ELF-1 (cell line): ENCODE measurements at regions not wholly inside any gene's neighbourhood (a gene's known extent, or its start where the extent isn't known, plus 50 kb on each side); places are given as distances from the start of the nearest gene placed in this dataset.
A peak's percentile ranks its signal among the peaks of the same experiment; 100 is the strongest.

Experiments
- DNase-seq: peaks from one replicate; pipeline ENCODE4 v3.0.0-alpha.2; 2016; ENCODE audit warnings: low read depth, low spot score

- DNase-seq: no peak
Measured at GRCh38 chr12:43117226-43117930, 434.6 kb downstream of the ADAMTS20 start.

GRCh38 chr12:43115441-43116160 lies 436.4 kb downstream of the ADAMTS20 start:
- DNase-seq: no peak

DNA sequence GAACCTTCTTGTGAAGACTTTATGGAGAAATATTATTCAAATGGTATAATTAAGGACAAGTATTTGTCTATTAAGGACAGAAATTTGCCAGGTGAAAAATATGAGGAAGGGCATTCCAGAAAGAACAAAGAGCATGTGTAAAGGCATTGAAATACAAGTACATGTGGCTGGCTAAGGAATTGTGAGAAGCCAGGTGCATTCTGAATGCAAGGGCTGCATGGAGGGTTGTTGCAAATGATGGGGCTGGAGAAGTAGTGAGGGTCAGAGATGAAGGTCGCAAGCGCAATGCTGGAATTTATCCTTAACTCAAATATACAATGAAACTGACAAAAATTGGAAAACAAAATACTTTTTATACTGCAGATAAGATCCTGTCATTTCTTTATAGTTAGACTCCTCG lies 437.7 kb downstream of the ADAMTS20 start:
- no peak for DNase-seq

DNA sequence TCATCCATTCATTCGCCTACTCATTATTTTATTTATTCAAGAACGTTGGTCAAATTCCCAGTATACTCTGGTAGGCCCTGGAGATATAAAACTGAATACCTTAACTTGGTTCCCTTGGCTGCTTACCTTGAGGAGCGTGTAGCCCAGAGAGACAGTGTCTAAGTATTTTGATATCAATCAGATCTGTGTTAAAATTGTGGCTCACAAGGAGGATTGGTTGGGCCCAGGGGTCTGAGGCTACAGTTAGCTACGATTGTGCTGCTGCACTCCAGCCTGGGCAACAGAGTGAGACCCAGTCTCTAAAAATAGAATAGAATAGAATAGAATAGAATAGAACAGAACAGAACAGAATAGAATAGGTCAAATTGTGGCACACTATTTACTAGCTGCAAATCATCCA lies 438.4 kb downstream of the ADAMTS20 start:
- DNase-seq: no peak

DNA sequence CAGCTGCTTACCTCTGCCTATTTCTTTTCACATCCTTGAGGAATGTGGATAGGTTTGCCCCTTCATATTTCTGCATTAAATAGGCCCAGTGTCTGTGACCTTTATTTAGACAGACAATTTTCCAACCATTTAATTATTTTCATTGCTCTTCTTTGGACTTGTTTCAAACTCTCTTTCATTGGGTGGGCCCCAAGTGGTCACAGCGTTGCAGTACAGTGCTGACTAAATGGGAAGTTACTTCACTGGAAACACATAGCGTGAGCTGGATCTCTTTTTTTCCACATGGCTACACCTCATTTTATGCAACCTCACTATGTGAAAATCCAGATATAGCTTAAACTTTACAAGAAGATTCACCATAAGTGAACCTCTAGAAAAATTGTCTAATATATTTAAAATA lies 438.9 kb downstream of the ADAMTS20 start:
- DNase-seq: no peak

GRCh38 chr12:43112101-43112920 lies 439.7 kb downstream of the ADAMTS20 start:
- DNase-seq: peak; percentile 24

GRCh38 chr12:43111608-43112007 lies 440.4 kb downstream of the ADAMTS20 start:
- peak; percentile 5 for DNase-seq

GRCh38 chr12:43109631-43110345 lies 442.2 kb downstream of the ADAMTS20 start:
- no peak for DNase-seq

DNA sequence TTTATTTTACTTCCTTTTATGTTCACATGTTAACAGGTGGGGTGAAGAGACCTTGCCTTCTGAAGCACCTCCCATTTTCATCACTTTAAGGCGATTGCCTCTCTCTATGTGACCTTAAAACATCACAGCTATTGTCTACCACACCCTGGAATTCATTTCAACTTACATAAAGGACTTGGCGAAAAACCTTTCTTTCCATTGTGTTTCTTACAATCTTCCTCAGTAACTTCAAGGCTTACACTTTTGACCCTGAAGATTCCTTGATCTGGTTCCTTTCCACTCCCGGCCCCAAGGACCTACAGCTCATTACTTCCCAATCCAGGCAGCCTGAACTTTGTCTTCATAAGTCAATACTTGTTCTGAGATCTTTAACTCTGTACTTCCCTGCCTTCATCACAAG lies 443.3 kb downstream of the ADAMTS20 start:
- DNase-seq: no peak

GRCh38 chr12:43107026-43107775 lies 444.8 kb downstream of the ADAMTS20 start:
- DNase-seq: no peak

- DNase-seq: no peak
Measured at GRCh38 chr12:43106355-43106754, 445.6 kb downstream of the ADAMTS20 start.

GRCh38 chr12:43105426-43105981 lies 446.5 kb downstream of the ADAMTS20 start:
- no peak for DNase-seq

DNA sequence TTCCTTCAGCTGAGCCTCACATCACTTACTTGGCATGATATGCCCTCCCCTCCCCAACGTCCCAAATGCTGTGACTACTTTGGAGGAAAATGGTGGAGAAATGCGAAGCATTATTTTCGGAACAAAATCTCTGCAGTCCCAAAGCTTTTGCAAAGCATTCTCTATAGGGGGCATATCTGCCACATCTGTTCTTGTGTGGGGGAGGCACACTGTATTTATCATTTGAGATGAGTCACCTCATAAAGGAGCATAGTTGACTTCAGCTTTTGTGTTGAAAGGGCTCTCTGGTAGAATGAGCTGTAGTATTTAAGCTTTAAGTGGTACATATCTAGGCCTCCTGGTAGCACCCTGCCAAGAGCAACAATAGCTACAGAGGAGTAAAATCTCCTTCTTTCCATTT lies 447.5 kb downstream of the ADAMTS20 start:
- no peak for DNase-seq

DNA sequence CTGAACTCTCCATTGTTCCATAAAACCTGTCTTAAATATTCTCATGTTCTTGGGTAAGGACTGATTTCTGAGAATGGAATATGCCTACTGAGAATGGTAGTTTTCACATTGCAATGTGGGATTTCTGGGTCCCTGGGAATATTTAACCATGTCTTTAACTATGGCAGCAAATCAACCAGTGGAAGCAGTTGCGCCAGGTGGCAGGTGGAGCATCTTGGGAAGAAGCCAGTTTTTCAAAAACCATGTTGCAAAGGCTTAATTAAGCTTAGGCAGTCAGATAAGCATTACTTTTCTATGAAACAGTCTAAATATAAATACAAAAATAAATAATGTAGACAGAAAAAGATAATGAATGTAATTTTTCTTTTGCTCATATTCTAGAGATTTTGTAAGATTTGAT lies 448.1 kb downstream of the ADAMTS20 start:
- DNase-seq: no peak

GRCh38 chr12:43102546-43103264 lies 449.3 kb downstream of the ADAMTS20 start:
- DNase-seq: no peak

DNA sequence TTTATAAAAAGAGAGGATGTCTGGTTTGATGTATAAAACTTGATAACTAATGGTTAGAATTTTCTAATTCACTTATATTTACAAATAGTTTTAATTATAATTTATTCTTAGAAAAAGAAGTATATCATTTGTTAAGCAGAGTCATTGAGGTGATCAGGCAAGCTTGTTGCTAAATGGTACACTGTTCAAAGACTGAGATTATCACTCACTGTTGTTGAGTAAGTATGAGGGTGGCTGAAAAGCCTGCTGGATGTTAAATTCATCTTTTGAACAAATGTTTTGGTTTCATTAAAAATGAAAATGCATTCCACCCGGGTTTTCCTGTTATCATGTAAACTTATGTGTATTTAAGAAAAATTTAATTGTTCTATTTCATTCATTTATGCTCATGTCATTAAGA lies 451.8 kb downstream of the ADAMTS20 start:
- no peak for DNase-seq

DNA sequence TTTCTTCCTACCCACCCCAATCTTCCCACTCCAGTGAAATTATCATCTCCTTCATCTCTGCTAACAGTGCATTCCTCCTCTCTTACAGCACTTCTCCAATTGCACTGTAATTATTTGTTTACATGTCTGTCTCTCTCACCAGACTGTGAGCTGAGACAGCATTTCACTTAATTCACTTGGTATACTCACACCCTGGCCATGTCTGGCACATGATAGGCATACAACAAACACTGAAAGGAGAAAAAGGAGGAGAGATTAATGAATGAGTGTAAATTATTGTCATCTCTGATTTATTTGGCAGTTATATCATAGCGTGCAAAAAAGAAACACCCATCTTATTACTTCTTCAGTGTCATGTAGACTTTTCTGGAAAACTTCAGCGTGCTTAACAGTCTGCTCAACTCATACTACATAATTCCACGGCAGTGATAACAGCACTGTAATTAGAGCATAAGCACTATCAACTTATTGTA lies 452.3 kb downstream of the ADAMTS20 start:
- no peak for DNase-seq

- no peak for DNase-seq
Measured at GRCh38 chr12:43098766-43099550, 453.0 kb downstream of the ADAMTS20 start.

- no peak for DNase-seq
Measured at GRCh38 chr12:43098071-43098470, 453.9 kb downstream of the ADAMTS20 start.
